Stomach (tissue), 4 donors: ENCODE measurements at regions not wholly inside any gene's neighbourhood (a gene's known extent, or its start where the extent isn't known, plus 50 kb on each side); places are given as distances from the start of the nearest gene placed in this dataset.

ENCODE experiments used
- CTCF ChIP-seq, 7 experiments: fragments of 450-650 bp in 4 of 7; fragments of 200-600 bp in 3 of 7; sonication (generic) in 3 of 7; IDR thresholded peaks; one replicate each; pipeline ENCODE4 v1.5.1; 2016 to 2019; ENCODE audit warnings: antibody characterized with exemption in 7 of 7, control low read depth in 2 of 7, mild to moderate bottlenecking in 1 of 7
- POLR2A ChIP-seq, 4 donors: fragments of 450-650 bp; IDR thresholded peaks; one replicate each; pipeline ENCODE4 v1.6.1; 2016; ENCODE audit warnings: antibody characterized with exemption in 4 of 4, control low read depth in 2 of 4, mild to moderate bottlenecking in 1 of 4, moderate library complexity in 1 of 4

- TF ChIP-seq CTCF (IDR thresholded peaks at IDR 0.05): no peak
- TF ChIP-seq POLR2A (IDR thresholded peaks at IDR 0.05): no peak
Observed at GRCh38 chr18:71442731-71443141, 1101.4 kb downstream of the CBLN2 start.
